ENCODE measurements at regions not wholly inside any gene's neighbourhood (a gene's known extent, or its start where the extent isn't known, plus 50 kb on each side); places are given as distances from the start of the nearest gene placed in this dataset.

DNA sequence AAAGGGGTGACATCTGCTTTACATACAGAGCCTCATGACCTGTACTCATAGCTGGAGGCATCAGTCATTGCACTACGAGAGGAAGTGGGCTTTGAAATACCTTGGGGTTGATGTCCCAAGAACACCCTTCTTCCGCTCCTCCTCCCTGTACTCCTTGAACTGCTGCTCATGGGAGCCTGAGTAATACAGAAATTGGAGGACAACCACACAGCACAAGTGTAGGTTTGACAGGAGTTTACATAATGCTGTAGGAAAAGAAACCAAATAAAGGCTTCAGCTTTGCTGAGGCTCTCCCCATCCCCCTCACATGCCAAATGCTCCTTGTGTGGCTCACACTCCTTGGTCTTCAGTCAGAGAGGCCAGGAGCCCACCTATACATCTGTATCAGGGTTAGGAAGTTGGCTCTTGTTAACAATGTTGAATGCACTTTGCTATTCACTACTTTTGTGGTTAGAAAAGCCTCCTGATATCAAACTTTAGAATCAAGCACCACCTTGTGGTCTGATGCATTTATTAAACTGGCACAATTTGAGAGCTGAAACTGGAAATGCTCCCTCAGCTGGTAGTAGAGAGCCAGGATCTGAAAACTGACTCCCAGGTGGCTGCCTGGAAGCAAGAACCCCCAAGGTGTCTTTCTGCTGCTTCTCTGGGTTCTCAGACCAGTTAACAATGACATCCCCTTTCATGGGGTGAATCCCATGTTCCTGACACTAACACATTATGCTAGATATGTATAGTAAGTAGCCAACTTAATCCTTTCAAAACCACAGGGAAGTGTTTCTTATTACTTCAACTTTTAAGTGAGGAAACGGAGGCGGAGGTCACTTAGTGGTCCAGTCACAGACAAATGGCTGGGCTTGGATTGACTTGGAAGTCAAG lies 56.2 kb upstream of the EDN1 start:
- TF ChIP-seq, protein P1, sequence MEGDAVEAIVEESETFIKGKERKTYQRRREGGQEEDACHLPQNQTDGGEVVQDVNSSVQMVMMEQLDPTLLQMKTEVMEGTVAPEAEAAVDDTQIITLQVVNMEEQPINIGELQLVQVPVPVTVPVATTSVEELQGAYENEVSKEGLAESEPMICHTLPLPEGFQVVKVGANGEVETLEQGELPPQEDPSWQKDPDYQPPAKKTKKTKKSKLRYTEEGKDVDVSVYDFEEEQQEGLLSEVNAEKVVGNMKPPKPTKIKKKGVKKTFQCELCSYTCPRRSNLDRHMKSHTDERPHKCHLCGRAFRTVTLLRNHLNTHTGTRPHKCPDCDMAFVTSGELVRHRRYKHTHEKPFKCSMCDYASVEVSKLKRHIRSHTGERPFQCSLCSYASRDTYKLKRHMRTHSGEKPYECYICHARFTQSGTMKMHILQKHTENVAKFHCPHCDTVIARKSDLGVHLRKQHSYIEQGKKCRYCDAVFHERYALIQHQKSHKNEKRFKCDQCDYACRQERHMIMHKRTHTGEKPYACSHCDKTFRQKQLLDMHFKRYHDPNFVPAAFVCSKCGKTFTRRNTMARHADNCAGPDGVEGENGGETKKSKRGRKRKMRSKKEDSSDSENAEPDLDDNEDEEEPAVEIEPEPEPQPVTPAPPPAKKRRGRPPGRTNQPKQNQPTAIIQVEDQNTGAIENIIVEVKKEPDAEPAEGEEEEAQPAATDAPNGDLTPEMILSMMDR (conservative IDR thresholded peaks at IDR 0.05; ENCODE audit: low read length) = peak; percentile 89
- no peak for TF ChIP-seq EZH2phosphoT487 (IDR thresholded peaks at IDR 0.05; ENCODE audit: borderline replicate concordance, low read depth, low read length)

All from OCI-LY7 (cell line).